SKM-1 (cell line): ENCODE measurements at regions not wholly inside any gene's neighbourhood (a gene's known extent, or its start where the extent isn't known, plus 50 kb on each side); places are given as distances from the start of the nearest gene placed in this dataset.

Experiments
- DNase-seq: peaks from one replicate; lab custom pipeline; 2025; ENCODE audit not compliant: unreplicated experiment; lab: John Stamatoyannopoulos, UW

- DNase-seq = no peak
Observed at GRCh38 chr2:35365859-35366258, 989.7 kb upstream of the CRIM1 start.

GRCh38 chr2:35356332-35356731 is 999.2 kb upstream of the CRIM1 start:
- DNase-seq = no peak

GRCh38 chr2:35355056-35355455 is 1000.5 kb upstream of the CRIM1 start:
- DNase-seq = no peak

- DNase-seq = no peak
Observed at GRCh38 chr2:35347561-35347960, 1008.0 kb upstream of the CRIM1 start.

- no peak for DNase-seq
Observed at GRCh38 chr2:35343135-35343534, 1012.4 kb upstream of the CRIM1 start.

GRCh38 chr2:35339211-35339610 is 1016.4 kb upstream of the CRIM1 start:
- DNase-seq = no peak

GRCh38 chr2:35337922-35338321 is 1017.7 kb upstream of the CRIM1 start:
- DNase-seq = no peak

- DNase-seq = no peak
Observed at GRCh38 chr2:35314049-35314448, 1041.5 kb upstream of the CRIM1 start.

- no peak for DNase-seq
Observed at GRCh38 chr2:35301369-35301768, 1054.2 kb upstream of the CRIM1 start.

GRCh38 chr2:35298493-35298892 is 1057.1 kb upstream of the CRIM1 start:
- DNase-seq = no peak

GRCh38 chr2:35297403-35297802 is 1058.2 kb upstream of the CRIM1 start:
- no peak for DNase-seq

GRCh38 chr2:35294636-35295263 is 1060.8 kb upstream of the CRIM1 start:
- no peak for DNase-seq

- no peak for DNase-seq
Observed at GRCh38 chr2:35293261-35293660, 1062.3 kb upstream of the CRIM1 start.

- DNase-seq = no peak
Observed at GRCh38 chr2:35292199-35292598, 1063.4 kb upstream of the CRIM1 start.

GRCh38 chr2:35281702-35282101 is 1073.9 kb upstream of the CRIM1 start:
- DNase-seq = no peak

GRCh38 chr2:35255826-35256225 is 1099.8 kb upstream of the CRIM1 start:
- no peak for DNase-seq

GRCh38 chr2:35251156-35251555 is 1104.4 kb upstream of the CRIM1 start:
- DNase-seq = no peak

- DNase-seq = no peak
Observed at GRCh38 chr2:35246702-35247101, 1108.9 kb upstream of the CRIM1 start.

GRCh38 chr2:35228584-35228983 is 1127.0 kb upstream of the CRIM1 start:
- DNase-seq = no peak

GRCh38 chr2:35220461-35220860 is 1135.1 kb upstream of the CRIM1 start:
- no peak for DNase-seq

- DNase-seq = no peak
Observed at GRCh38 chr2:35204881-35205280, 1150.7 kb upstream of the CRIM1 start.

GRCh38 chr2:35204323-35204722 is 1151.3 kb upstream of the CRIM1 start:
- no peak for DNase-seq

GRCh38 chr2:35199298-35199697 is 1156.3 kb upstream of the CRIM1 start:
- no peak for DNase-seq
